KMS-11 (cell line): ENCODE measurements at regions not wholly inside any gene's neighbourhood (a gene's known extent, or its start where the extent isn't known, plus 50 kb on each side); places are given as distances from the start of the nearest gene placed in this dataset.

Experiments
- H2AFZ ChIP-seq: fragments of 200-600 bp; sonication (generic); 2 replicates; pipeline ENCODE4 v1.6.1; 2016; ENCODE audit warnings: antibody characterized with exemption, mixed run types, low read depth
- H3K27ac ChIP-seq: fragments of 200-600 bp; sonication (generic); 2 replicates; pipeline ENCODE4 v1.6.1; 2016; ENCODE audit warnings: mild to moderate bottlenecking, mixed run types
- H3K27me3 ChIP-seq: fragments of 200-600 bp; sonication (generic); 2 replicates; pipeline ENCODE4 v1.6.1; 2017; ENCODE audit warnings: mild to moderate bottlenecking, low read depth, mixed run types, moderate library complexity; ENCODE audit not compliant: insufficient read depth
- H3K36me3 ChIP-seq: fragments of 200-600 bp; sonication (generic); 2 replicates; pipeline ENCODE4 v1.6.1; 2017; ENCODE audit warnings: mild to moderate bottlenecking, mixed run types; ENCODE audit not compliant: insufficient read depth
- H3K4me1 ChIP-seq: fragments of 200-600 bp; sonication (generic); 2 replicates; pipeline ENCODE4 v1.6.1; 2016; ENCODE audit warnings: mild to moderate bottlenecking, low read depth, mixed run types; ENCODE audit not compliant: poor library complexity, severe bottlenecking
- H3K4me2 ChIP-seq: fragments of 200-600 bp; sonication (generic); 2 replicates; pipeline ENCODE4 v1.7.0; 2016; ENCODE audit warnings: mild to moderate bottlenecking, mixed run types
- H3K4me3 ChIP-seq: fragments of 200-600 bp; sonication (generic); IDR thresholded peaks from 2 replicates; pipeline ENCODE4 v1.6.1; 2017; ENCODE audit warnings: low read depth, low read length, mixed read lengths; ENCODE audit not compliant: insufficient read depth
- H3K79me2 ChIP-seq: fragments of 200-600 bp; sonication (generic); 2 replicates; pipeline ENCODE4 v1.6.1; 2016; ENCODE audit warnings: low read depth, mixed run types; ENCODE audit not compliant: insufficient read depth
- H3K9ac ChIP-seq: fragments of 200-600 bp; sonication (generic); 2 replicates; pipeline ENCODE4 v1.6.1; 2016; ENCODE audit warnings: mild to moderate bottlenecking, mixed run types
- H4K20me1 ChIP-seq: fragments of 200-600 bp; sonication (generic); 2 replicates; pipeline ENCODE4 v1.6.1; 2016; ENCODE audit warnings: mild to moderate bottlenecking, mixed run types; ENCODE audit not compliant: insufficient read depth
- TF ChIP-seq, protein P1 (sequence below): fragments of 200-600 bp; sonication (generic); conservative IDR thresholded peaks from 2 replicates; pipeline ENCODE4 v1.6.1; 2017; ENCODE audit warnings: low read depth, mild to moderate bottlenecking, antibody characterized with exemption, low read length, moderate library complexity, mixed read lengths

DNA sequence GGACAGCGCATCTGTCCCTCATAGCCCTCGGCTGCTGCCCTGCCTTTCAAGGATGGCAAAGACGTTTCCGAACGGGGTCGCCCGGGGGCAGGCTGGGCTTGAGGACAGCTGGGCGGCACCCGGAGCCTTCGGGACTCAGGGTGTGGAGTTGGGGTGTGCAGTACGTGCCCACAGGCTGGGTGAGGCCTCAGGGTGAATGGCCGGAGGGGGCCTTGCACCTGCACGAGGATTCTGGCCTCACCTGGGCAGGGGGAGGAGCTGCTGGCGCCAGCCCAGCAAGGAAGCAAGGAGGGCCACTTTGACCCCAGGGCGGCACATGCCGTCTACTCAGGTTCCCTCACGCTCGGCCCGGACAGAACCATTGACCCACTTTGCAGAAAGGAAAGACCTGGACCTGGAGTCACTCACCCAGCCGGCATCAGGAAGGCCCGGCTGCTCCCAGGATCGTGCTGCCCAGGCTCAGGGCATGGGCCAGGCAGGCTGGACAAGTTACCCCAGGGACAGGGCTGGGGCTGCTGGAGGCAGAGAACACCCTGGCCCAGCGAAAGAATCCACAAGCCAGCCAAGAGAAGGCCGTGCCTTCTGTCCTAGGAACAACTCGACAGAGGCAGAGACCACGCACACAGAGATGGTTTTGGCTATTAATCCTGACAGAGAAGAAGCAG is 65.1 kb upstream of the TTC34 start:
- no peak overlapping the region for H3K4me3 ChIP-seq
- H2AFZ ChIP-seq, result no peak overlapping the region
- no peak overlapping the region for H3K27ac ChIP-seq
- H3K36me3 ChIP-seq, result no peaks in the 10 kb centered on the region
- H3K4me1 ChIP-seq, result no peaks in the 10 kb centered on the region
- no peak overlapping the region for H3K9ac ChIP-seq
- no peaks in the 10 kb centered on the region for H4K20me1 ChIP-seq
- TF ChIP-seq, protein P1, sequence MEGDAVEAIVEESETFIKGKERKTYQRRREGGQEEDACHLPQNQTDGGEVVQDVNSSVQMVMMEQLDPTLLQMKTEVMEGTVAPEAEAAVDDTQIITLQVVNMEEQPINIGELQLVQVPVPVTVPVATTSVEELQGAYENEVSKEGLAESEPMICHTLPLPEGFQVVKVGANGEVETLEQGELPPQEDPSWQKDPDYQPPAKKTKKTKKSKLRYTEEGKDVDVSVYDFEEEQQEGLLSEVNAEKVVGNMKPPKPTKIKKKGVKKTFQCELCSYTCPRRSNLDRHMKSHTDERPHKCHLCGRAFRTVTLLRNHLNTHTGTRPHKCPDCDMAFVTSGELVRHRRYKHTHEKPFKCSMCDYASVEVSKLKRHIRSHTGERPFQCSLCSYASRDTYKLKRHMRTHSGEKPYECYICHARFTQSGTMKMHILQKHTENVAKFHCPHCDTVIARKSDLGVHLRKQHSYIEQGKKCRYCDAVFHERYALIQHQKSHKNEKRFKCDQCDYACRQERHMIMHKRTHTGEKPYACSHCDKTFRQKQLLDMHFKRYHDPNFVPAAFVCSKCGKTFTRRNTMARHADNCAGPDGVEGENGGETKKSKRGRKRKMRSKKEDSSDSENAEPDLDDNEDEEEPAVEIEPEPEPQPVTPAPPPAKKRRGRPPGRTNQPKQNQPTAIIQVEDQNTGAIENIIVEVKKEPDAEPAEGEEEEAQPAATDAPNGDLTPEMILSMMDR, result no peak
- no peak overlapping the region for H3K4me2 ChIP-seq
- peaks cover 13% of the 10 kb centered on the region for H3K27me3 ChIP-seq
- H3K79me2 ChIP-seq, result no peaks in the 10 kb centered on the region

DNA sequence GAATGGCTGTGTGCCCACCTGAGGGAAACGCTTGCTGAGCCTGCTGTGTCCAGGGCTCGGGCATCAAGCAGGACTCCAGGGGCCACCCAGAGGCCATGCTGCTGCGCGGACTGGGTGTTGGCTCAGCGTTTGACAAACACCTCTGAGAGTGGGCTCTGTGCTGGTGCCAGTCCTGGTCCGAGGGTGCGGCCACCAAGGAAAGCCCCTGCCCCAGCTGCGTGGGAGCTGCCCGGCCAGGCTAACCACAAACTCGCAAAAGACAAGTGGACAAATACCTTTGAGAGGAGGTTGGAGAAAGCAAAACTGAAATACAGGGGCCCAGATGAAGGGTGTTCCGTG is 65.6 kb upstream of the TTC34 start:
- Histone ChIP-seq H3K36me3 (no peaks in the 10 kb centered on the region), H3K27ac (no peak overlapping the region), H4K20me1 (no peaks in the 10 kb centered on the region), H3K9ac (no peak overlapping the region), H3K4me1 (no peaks in the 10 kb centered on the region), H3K79me2 (no peaks in the 10 kb centered on the region), H2AFZ (no peak overlapping the region), H3K4me3 (no peak overlapping the region), H3K4me2 (no peak overlapping the region), H3K27me3 (peaks cover 12% of the 10 kb centered on the region)
- TF ChIP-seq, protein P1, result no peak

DNA sequence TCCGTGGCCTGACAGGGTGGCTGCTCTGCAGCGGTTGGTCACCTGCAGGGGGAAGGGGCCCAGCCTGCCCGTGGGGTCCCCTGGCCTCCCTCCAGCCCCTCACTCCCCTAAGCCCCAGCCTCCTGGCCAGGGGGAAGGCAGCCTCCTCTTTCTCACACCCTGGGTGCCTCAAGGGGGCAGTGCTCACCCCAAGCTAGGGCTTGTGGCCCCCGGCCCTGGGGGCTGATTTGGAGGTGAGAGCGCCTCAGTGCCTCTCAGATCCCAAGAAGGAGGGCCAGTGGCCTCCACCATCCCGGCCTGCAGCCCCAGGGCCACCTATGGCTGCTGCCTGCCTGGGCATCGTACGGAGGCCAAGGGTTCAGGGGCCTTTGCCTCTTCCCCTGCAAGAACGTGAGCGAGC is 66.4 kb upstream of the TTC34 start:
- H3K36me3 ChIP-seq, result no peaks in the 10 kb centered on the region
- H4K20me1 ChIP-seq, result no peaks in the 10 kb centered on the region
- no peaks in the 10 kb centered on the region for H3K4me1 ChIP-seq
- H3K9ac ChIP-seq, result no peak overlapping the region
- no peak overlapping the region for H3K4me2 ChIP-seq
- no peak overlapping the region for H3K4me3 ChIP-seq
- no peaks in the 10 kb centered on the region for H3K79me2 ChIP-seq
- TF ChIP-seq, protein P1, result no peak
- H2AFZ ChIP-seq, result no peak overlapping the region
- peaks cover 9% of the 10 kb centered on the region; the same call in 1 of the 2 replicates for H3K27me3 ChIP-seq
- no peak overlapping the region for H3K27ac ChIP-seq

DNA sequence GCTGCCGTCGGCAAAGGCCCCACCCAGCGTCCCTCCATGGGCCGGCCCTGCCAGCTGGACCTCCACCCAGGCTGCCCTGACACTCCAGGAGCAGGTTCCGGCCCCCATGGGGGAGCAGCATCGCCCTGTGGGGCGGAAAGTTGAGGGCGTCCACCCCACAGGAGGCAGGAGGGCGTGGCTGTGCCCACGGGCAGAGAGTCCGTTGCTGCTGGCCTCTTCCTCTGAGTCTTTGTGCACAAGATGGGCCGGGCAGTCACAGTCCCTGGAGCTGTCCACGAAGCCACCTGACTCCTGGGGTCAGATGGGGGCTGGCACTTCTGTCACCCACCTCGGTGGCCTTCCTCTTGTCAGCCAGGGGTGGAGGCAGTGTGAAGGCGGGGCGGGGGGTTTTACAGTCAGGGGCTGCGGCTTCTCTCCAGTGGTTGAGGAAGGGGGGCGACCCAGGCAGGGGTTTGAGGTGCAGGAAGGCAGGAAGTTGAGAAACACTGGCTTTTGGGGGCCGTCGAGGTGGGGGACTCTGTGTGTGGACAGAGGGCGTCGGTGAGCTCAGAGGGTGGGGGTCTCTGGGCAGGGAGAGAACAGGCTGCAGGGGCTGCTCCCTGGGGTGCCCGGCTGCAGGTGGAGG is 67.2 kb upstream of the TTC34 start:
- TF ChIP-seq, protein P1, result no peak
- Histone ChIP-seq H2AFZ (no peak overlapping the region), H3K4me2 (no peak overlapping the region), H3K27ac (no peak overlapping the region), H4K20me1 (no peaks in the 10 kb centered on the region), H3K27me3 (peaks cover 10% of the 10 kb centered on the region; the same call in 1 of the 2 replicates), H3K36me3 (no peaks in the 10 kb centered on the region), H3K4me3 (no peak overlapping the region), H3K4me1 (no peaks in the 10 kb centered on the region), H3K79me2 (no peaks in the 10 kb centered on the region), H3K9ac (no peak overlapping the region)
